Parathyroid adenoma (tissue), 2 donors: ENCODE measurements at regions not wholly inside any gene's neighbourhood (a gene's known extent, or its start where the extent isn't known, plus 50 kb on each side); places are given as distances from the start of the nearest gene placed in this dataset.

Experiments
- H2AFZ ChIP-seq: fragments of 300-600 bp; sonication (generic); one replicate; pipeline ENCODE4 v1.7.0; 2017; ENCODE audit warnings: antibody characterized with exemption, mild to moderate bottlenecking
- H3K27ac ChIP-seq: fragments of 300-600 bp; sonication (generic); one replicate; pipeline ENCODE4 v1.7.0; 2017
- H3K27me3 ChIP-seq: fragments of 300-600 bp; sonication (generic); one replicate; pipeline ENCODE4 v1.7.0; 2017; ENCODE audit warnings: low read length; ENCODE audit not compliant: control insufficient read depth, insufficient read depth
- H3K36me3 ChIP-seq: fragments of 300-600 bp; sonication (generic); one replicate; pipeline ENCODE4 v1.7.0; 2017; ENCODE audit warnings: low read length; ENCODE audit not compliant: control insufficient read depth, insufficient read depth
- H3K4me1 ChIP-seq: fragments of 300-600 bp; sonication (generic); one replicate; pipeline ENCODE4 v1.7.0; 2017; ENCODE audit warnings: control low read depth
- H3K4me2 ChIP-seq: fragments of 300-600 bp; sonication (generic); one replicate; pipeline ENCODE4 v1.7.0; 2017; ENCODE audit warnings: low read length
- H3K4me3 ChIP-seq: fragments of 300-600 bp; sonication (generic); one replicate; pipeline ENCODE4 v1.7.0; 2017; ENCODE audit warnings: low read depth, low read length
- H3K79me2 ChIP-seq: fragments of 300-600 bp; sonication (generic); one replicate; pipeline ENCODE4 v1.7.0; 2017; ENCODE audit warnings: control low read depth
- H3K9ac ChIP-seq: fragments of 300-600 bp; sonication (generic); one replicate; pipeline ENCODE4 v1.7.0; 2017; ENCODE audit warnings: mild to moderate bottlenecking
- H3K9me3 ChIP-seq: fragments of 300-600 bp; sonication (generic); one replicate; pipeline ENCODE4 v1.7.0; 2017; ENCODE audit warnings: low read length; ENCODE audit not compliant: control insufficient read depth
- CTCF ChIP-seq: fragments of 300-600 bp; sonication (generic); IDR thresholded peaks from one replicate; pipeline ENCODE4 v1.7.0; 2017; ENCODE audit warnings: antibody characterized with exemption, mild to moderate bottlenecking
- donor health status: primary hyperparathyroidism.

GRCh38 chr13:103671547-103671946 lies 605.3 kb upstream of the SLC10A2 start:
- Histone ChIP-seq H3K27ac (no peak overlapping the region), H3K4me2 (no peak overlapping the region), H3K4me1 (no peaks in the 10 kb centered on the region), H3K36me3 (no peaks in the 10 kb centered on the region), H3K4me3 (no peak overlapping the region), H2AFZ (no peak overlapping the region), H3K27me3 (no peaks in the 10 kb centered on the region), H3K9ac (no peak overlapping the region), H3K79me2 (no peaks in the 10 kb centered on the region), H3K9me3 (no peaks in the 10 kb centered on the region)
- no peak for TF ChIP-seq CTCF

GRCh38 chr13:103663996-103664395 lies 597.8 kb upstream of the SLC10A2 start:
- Histone ChIP-seq H3K27ac (no peak overlapping the region), H3K27me3 (no peaks in the 10 kb centered on the region), H3K4me3 (no peak overlapping the region), H3K36me3 (no peaks in the 10 kb centered on the region), H3K9ac (no peak overlapping the region), H2AFZ (no peak overlapping the region), H3K9me3 (no peaks in the 10 kb centered on the region), H3K79me2 (no peaks in the 10 kb centered on the region), H3K4me1 (no peaks in the 10 kb centered on the region), H3K4me2 (peak overlapping the region; percentile 6)
- no peak for TF ChIP-seq CTCF

- Histone ChIP-seq H3K9me3 (no peaks in the 10 kb centered on the region), H3K27me3 (no peaks in the 10 kb centered on the region), H3K4me3 (no peak overlapping the region), H3K4me1 (no peaks in the 10 kb centered on the region), H3K4me2 (no peak overlapping the region), H2AFZ (no peak overlapping the region), H3K27ac (no peak overlapping the region), H3K36me3 (no peaks in the 10 kb centered on the region), H3K79me2 (no peaks in the 10 kb centered on the region), H3K9ac (no peak overlapping the region)
- no peak for TF ChIP-seq CTCF
Observed at GRCh38 chr13:103656311-103656710, 590.1 kb upstream of the SLC10A2 start.

- no peak overlapping the region for H2AFZ ChIP-seq
- H3K4me1 ChIP-seq, result no peaks in the 10 kb centered on the region
- no peaks in the 10 kb centered on the region for H3K9me3 ChIP-seq
- H3K4me3 ChIP-seq, result no peak overlapping the region
- no peaks in the 10 kb centered on the region for H3K36me3 ChIP-seq
- no peak for TF ChIP-seq CTCF
- no peak overlapping the region for H3K27ac ChIP-seq
- no peak overlapping the region for H3K4me2 ChIP-seq
- H3K9ac ChIP-seq, result no peak overlapping the region
- no peaks in the 10 kb centered on the region for H3K79me2 ChIP-seq
- H3K27me3 ChIP-seq, result no peaks in the 10 kb centered on the region
Observed at GRCh38 chr13:103640606-103641005, 574.4 kb upstream of the SLC10A2 start.

- no peaks in the 10 kb centered on the region for H3K36me3 ChIP-seq
- no peak overlapping the region for H2AFZ ChIP-seq
- no peaks in the 10 kb centered on the region for H3K27me3 ChIP-seq
- H3K27ac ChIP-seq, result no peak overlapping the region
- H3K4me2 ChIP-seq, result no peak overlapping the region
- no peak overlapping the region for H3K4me3 ChIP-seq
- no peak for TF ChIP-seq CTCF
- H3K4me1 ChIP-seq, result no peaks in the 10 kb centered on the region
- no peaks in the 10 kb centered on the region for H3K9me3 ChIP-seq
- H3K9ac ChIP-seq, result no peak overlapping the region
- H3K79me2 ChIP-seq, result no peaks in the 10 kb centered on the region
Observed at GRCh38 chr13:103639326-103639725, 573.1 kb upstream of the SLC10A2 start.
